Right atrium auricular region (tissue), 2 donors: ENCODE measurements at regions not wholly inside any gene's neighbourhood (a gene's known extent, or its start where the extent isn't known, plus 50 kb on each side); places are given as distances from the start of the nearest gene placed in this dataset.

Experiments
- DNase-seq: peaks from one replicate; pipeline ENCODE4 v3.0.0-alpha.2; 2019; ENCODE audit warnings: low spot score
- H3K27ac ChIP-seq, 2 donors: fragments of 200-600 bp; sonication (generic); 1 replicate in 1 of 2; 2 replicates in 1 of 2; pipeline ENCODE4 v1.5.1; 2016 to 2019
- H3K27me3 ChIP-seq, 2 donors: fragments of 200-600 bp; sonication (generic); one replicate each; pipeline versions ENCODE4 v1.5.1 to v1.6.0; 2017 to 2019
- H3K36me3 ChIP-seq: fragments of 200-600 bp; sonication (generic); one replicate; pipeline ENCODE4 v1.5.1; 2016
- H3K4me1 ChIP-seq, 2 donors: fragments of 200-600 bp; sonication (generic); one replicate each; pipeline versions ENCODE4 v1.5.1 to v1.6.0; 2017 to 2019
- H3K4me3 ChIP-seq, 2 donors: fragments of 200-600 bp; sonication (generic); 1 replicate in 1 of 2; 2 replicates in 1 of 2; pipeline ENCODE4 v1.5.1; 2017 to 2019; ENCODE audit warnings: mild to moderate bottlenecking in 1 of 2, moderate library complexity in 1 of 2
- H3K9me3 ChIP-seq, 2 donors: fragments of 200-600 bp; sonication (generic); one replicate each; pipeline ENCODE4 v1.5.1; 2019
- CTCF ChIP-seq, 2 donors: fragments of 200-600 bp; sonication (generic); IDR thresholded peaks; one replicate each; pipeline ENCODE4 v1.5.1; 2019; ENCODE audit warnings: antibody characterized with exemption in 2 of 2

DNA sequence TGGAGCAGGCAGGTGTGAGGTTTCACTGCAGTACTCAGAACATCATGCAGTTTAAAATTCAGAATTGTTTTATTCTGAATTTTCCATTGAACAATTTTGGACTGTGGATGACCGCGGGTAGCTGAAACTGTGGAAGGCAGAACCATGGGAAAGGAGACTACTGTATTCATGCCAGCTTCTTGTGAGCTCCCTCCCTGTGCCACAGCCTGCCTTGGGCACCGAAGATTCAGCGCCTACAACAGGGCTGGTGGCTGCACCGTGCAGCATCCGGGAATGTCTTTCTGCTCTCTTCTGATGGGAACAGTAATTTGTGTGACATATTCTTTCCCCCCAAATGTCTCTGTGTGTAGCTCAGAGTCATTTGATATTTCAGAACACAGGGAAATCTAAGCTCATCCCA, 118.5 kb upstream of the NKX1-1 start:
- H3K27ac ChIP-seq = no peak overlapping the region
- TF ChIP-seq CTCF (IDR thresholded peaks at IDR 0.05) = no peak
- peaks cover 0 to 8% of the 10 kb centered on the region in 2 donors for H3K9me3 ChIP-seq
- peaks cover 0 to 9% of the 10 kb centered on the region in 2 donors for H3K4me1 ChIP-seq
- H3K4me3 ChIP-seq = no peak overlapping the region
- no peaks in the 10 kb centered on the region for H3K36me3 ChIP-seq
- DNase-seq = no peak
- no peaks in the 10 kb centered on the region for H3K27me3 ChIP-seq

DNA sequence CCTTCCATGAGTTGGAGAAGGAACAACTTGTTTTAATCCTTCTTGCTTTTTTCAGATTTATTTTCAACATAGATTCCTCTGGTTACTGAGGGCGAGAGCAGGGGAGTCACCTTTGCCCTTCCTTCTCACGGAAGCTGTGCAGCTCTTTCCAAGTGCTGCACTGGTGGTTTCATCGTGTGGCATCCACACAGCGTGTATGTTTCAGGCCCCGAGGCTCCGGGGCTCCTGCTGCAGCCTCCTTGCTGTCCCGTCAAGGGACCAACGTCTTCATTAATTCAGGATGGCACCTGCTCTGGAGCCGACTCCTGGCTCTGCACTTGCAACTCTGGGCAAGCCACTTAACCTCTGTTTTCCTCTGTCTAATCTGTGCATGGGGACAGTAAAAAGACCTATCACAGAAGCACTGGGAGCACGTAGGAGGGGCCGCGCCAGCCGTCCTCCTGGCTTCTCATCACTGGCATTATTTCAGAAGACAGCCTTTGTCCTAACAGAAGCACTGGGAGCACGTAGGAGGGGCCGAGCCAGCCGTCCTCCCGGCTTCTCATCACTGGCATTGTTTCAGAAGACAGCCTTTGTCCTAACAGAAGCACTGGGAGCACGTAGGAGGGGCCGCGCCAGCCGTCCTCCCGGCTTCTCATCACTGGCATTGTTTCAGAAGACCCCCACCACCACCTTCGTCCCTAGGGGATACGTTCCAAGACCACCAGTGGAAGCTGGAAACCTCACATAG, 117.8 kb upstream of the NKX1-1 start:
- Histone ChIP-seq H3K4me3 (no peak overlapping the region), H3K27ac (no peak overlapping the region), H3K4me1 (peaks cover 0 to 9% of the 10 kb centered on the region in 2 donors), H3K9me3 (peaks cover 0 to 8% of the 10 kb centered on the region in 2 donors), H3K36me3 (no peaks in the 10 kb centered on the region), H3K27me3 (no peaks in the 10 kb centered on the region)
- no peak for DNase-seq
- TF ChIP-seq CTCF (IDR thresholded peaks at IDR 0.05) = no peak

GRCh38 chr4:1523506-1523905, 117.3 kb upstream of the NKX1-1 start:
- no peak for TF ChIP-seq CTCF (IDR thresholded peaks at IDR 0.05)
- H3K36me3 ChIP-seq = no peaks in the 10 kb centered on the region
- DNase-seq = no peak
- H3K4me1 ChIP-seq = peaks cover 0 to 9% of the 10 kb centered on the region in 2 donors
- peaks cover 0 to 8% of the 10 kb centered on the region in 2 donors for H3K9me3 ChIP-seq
- no peaks in the 10 kb centered on the region for H3K27me3 ChIP-seq
- no peak overlapping the region for H3K27ac ChIP-seq
- no peak overlapping the region for H3K4me3 ChIP-seq

GRCh38 chr4:1523033-1523432, 116.8 kb upstream of the NKX1-1 start:
- H3K9me3 ChIP-seq = peaks cover 0 to 8% of the 10 kb centered on the region in 2 donors
- no peaks in the 10 kb centered on the region for H3K36me3 ChIP-seq
- H3K27me3 ChIP-seq = no peaks in the 10 kb centered on the region
- H3K4me1 ChIP-seq = peaks cover 0 to 9% of the 10 kb centered on the region in 2 donors
- H3K27ac ChIP-seq = no peak overlapping the region
- no peak overlapping the region for H3K4me3 ChIP-seq
- DNase-seq = no peak
- TF ChIP-seq CTCF (IDR thresholded peaks at IDR 0.05) = no peak

DNA sequence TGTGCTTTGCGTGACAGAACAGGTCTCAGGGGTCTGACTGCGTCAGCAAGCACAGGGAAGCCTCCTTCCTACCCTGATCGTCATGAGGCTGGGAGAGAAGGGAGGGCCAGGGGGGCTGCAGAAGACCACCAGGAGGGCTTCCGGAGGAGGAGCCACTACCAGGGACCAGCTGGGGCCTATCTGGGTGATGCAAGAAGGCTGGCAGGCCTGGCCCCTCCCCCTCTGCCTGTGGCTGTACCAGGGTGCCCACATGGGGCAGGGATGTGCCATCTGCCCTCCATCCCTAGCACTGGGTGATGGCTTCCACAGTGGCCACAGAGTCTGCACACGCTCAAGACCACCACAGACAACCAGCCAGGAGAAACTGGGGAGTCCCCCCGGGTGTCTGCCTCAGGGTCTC, 116.4 kb upstream of the NKX1-1 start:
- DNase-seq = no peak
- no peak overlapping the region for H3K4me3 ChIP-seq
- H3K4me1 ChIP-seq = peaks cover 0 to 9% of the 10 kb centered on the region in 2 donors
- no peak for TF ChIP-seq CTCF (IDR thresholded peaks at IDR 0.05)
- no peaks in the 10 kb centered on the region for H3K36me3 ChIP-seq
- H3K27ac ChIP-seq = no peak overlapping the region
- H3K27me3 ChIP-seq = no peaks in the 10 kb centered on the region
- H3K9me3 ChIP-seq = peaks cover 0 to 8% of the 10 kb centered on the region in 2 donors
